Suprapubic skin (tissue), 4 donors: ENCODE measurements at regions not wholly inside any gene's neighbourhood (a gene's known extent, or its start where the extent isn't known, plus 50 kb on each side); places are given as distances from the start of the nearest gene placed in this dataset.

Experiments used
- CTCF ChIP-seq, 2 donors: fragments of 200-600 bp in 1 of 2; fragments of 450-650 bp in 1 of 2; sonication (generic) in 1 of 2; IDR thresholded peaks; one replicate each; pipeline ENCODE4 v1.5.1; 2016 to 2019; ENCODE audit warnings: antibody characterized with exemption in 2 of 2, mild to moderate bottlenecking in 1 of 2, moderate library complexity in 1 of 2
- EP300 ChIP-seq: sonication (generic); formaldehyde crosslinking; IDR thresholded peaks from one replicate; pipeline ENCODE4 v1.6.1; 2017; ENCODE audit warnings: antibody characterized with exemption
- POLR2A ChIP-seq, 2 donors: fragments of 450-650 bp; IDR thresholded peaks; one replicate each; pipeline ENCODE4 v1.6.1; 2017; ENCODE audit warnings: antibody characterized with exemption in 2 of 2, mild to moderate bottlenecking in 2 of 2, moderate library complexity in 2 of 2
- POLR2AphosphoS5 ChIP-seq, 3 donors: sonication (generic); formaldehyde crosslinking; IDR thresholded peaks; one replicate each; pipeline ENCODE4 v1.6.1; 2017; ENCODE audit warnings: antibody characterized with exemption in 3 of 3

DNA sequence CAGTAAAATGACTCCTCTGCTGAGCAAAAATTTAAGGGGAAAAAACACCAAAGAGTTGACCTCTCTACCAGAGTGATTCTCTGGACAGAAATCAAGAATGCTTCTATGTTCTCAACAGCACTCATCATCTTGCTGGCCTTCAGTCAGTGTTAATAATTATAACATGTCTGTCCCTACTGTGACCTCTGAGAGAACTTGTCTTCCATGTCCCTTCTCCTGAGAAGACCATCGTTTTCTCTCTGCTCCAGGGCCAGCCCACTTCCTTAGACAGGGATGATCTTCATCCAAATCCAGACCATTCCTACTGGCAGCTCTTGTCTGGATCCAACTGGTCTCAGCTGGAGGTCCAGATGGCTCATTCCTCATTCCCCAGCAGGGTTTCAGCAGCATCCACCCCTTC is 139.0 kb upstream of the NECTIN3 start:
- TF ChIP-seq CTCF (IDR thresholded peaks at IDR 0.05), result no peak
- TF ChIP-seq POLR2AphosphoS5 (IDR thresholded peaks at IDR 0.05), result no peak
- no peak for TF ChIP-seq EP300
- TF ChIP-seq POLR2A (IDR thresholded peaks at IDR 0.05), result no peak
